Right lobe of liver (tissue), 4 donors: ENCODE measurements at regions not wholly inside any gene's neighbourhood (a gene's known extent, or its start where the extent isn't known, plus 50 kb on each side); places are given as distances from the start of the nearest gene placed in this dataset.

Experiments used
- CTCF ChIP-seq, 4 donors: fragments of 200-600 bp in 3 of 4; fragments of 450-650 bp in 1 of 4; IDR thresholded peaks; one replicate each; pipeline versions ENCODE4 v1.5.1 to v1.8.0; 2016 to 2022; ENCODE audit warnings: antibody characterized with exemption in 4 of 4, mild to moderate bottlenecking in 2 of 4
- POLR2A ChIP-seq: fragments of 450-650 bp; IDR thresholded peaks from one replicate; pipeline ENCODE4 v1.6.1; 2017; ENCODE audit warnings: antibody characterized with exemption, mild to moderate bottlenecking
- donor health status: DM: no; HTN: no; CAD: no.
- donor health status: DM: no; HTN: no; CAD: no.
- donor health status: DM: no; HTN: yes; CAD: no.

- TF ChIP-seq POLR2A (no peak), CTCF (IDR thresholded peaks at IDR 0.05) (no peak)
These were observed 761.6 kb downstream of the BCL11B start for GRCh38 chr14:98510392-98510791.
